ENCODE measurements at regions not wholly inside any gene's neighbourhood (a gene's known extent, or its start where the extent isn't known, plus 50 kb on each side); places are given as distances from the start of the nearest gene placed in this dataset.

GRCh38 chr4:27148211-27148895 is 287.7 kb downstream of the STIM2 start:
- no peaks in the 10 kb centered on the region for H3K36me3 ChIP-seq (ENCODE audit: control insufficient read depth, insufficient read depth, low read length)
- no peaks in the 10 kb centered on the region for H3K27me3 ChIP-seq (ENCODE audit: control insufficient read depth, insufficient read depth, low read length)
- no peaks in the 10 kb centered on the region for H3K4me1 ChIP-seq (ENCODE audit: control insufficient read depth, extremely low read depth, insufficient read depth, low read length)
- no peak overlapping the region for H3K4me3 ChIP-seq (replicated peaks in 1 of 4; ENCODE audit: control extremely low read depth in 1 of 4, insufficient read depth in 1 of 4, low read depth in 3 of 4, low read length in 4 of 4)
- no peaks in the 10 kb centered on the region for H3K9me3 ChIP-seq (ENCODE audit: control insufficient read depth, insufficient read depth, low read depth, low read length)
- H4K20me1 ChIP-seq (ENCODE audit: control insufficient read depth, extremely low read depth, insufficient read depth, low read length): no peaks in the 10 kb centered on the region
- no peak overlapping the region for H3K4me2 ChIP-seq (ENCODE audit: extremely low read depth, insufficient read depth, low read length)
- no peak overlapping the region for H2AFZ ChIP-seq (ENCODE audit: low read length)
- no peak overlapping the region for H3K27ac ChIP-seq (ENCODE audit: insufficient read depth, low read length)
- TF ChIP-seq, protein P1, sequence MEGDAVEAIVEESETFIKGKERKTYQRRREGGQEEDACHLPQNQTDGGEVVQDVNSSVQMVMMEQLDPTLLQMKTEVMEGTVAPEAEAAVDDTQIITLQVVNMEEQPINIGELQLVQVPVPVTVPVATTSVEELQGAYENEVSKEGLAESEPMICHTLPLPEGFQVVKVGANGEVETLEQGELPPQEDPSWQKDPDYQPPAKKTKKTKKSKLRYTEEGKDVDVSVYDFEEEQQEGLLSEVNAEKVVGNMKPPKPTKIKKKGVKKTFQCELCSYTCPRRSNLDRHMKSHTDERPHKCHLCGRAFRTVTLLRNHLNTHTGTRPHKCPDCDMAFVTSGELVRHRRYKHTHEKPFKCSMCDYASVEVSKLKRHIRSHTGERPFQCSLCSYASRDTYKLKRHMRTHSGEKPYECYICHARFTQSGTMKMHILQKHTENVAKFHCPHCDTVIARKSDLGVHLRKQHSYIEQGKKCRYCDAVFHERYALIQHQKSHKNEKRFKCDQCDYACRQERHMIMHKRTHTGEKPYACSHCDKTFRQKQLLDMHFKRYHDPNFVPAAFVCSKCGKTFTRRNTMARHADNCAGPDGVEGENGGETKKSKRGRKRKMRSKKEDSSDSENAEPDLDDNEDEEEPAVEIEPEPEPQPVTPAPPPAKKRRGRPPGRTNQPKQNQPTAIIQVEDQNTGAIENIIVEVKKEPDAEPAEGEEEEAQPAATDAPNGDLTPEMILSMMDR (conservative IDR thresholded peaks at IDR 0.05 in 1 of 2, IDR thresholded peaks at IDR 0.05 in 1 of 2; ENCODE audit: low read depth in 1 of 2, low read length in 2 of 2): no peak
- H3K9ac ChIP-seq (ENCODE audit: insufficient read depth, low read length): no peak overlapping the region
- DNase-seq (ENCODE audit: low read depth in 2 of 2): peak in 1 of 2 donors; percentile 23
- no peaks in the 10 kb centered on the region for H3K79me2 ChIP-seq (ENCODE audit: control insufficient read depth, insufficient read depth, low read length)

DNA sequence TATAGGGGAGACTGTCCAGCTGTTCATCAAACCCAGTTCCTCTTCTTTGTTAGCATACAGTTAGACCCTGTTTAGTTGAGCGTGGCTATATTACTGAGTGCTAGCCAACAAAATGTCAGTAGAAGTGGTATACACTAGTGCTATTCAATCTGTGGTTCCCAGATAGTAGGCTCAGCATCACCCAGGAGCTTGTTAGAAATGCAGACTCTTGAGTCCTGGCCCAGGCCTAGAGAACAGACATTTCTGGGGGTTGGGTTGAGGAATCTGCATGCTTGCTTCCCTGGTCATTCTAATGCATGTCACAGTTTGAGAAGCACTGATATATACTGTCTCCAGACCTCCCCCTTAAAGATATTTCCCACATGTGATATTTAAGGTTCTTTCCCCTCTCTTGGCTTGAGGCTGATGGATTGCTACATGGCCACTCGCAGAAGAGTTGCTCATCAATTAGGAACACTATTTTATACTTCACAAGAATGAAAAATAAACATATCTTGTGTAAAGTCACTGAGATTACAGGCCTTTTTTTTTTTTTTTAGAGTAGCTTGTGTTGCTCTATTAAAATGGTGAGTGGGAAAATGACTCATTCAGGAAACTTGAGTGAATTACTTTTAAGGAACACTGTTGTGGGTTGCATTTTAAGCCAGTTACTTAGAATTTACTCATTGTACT is 289.0 kb downstream of the STIM2 start:
- no peaks in the 10 kb centered on the region for H3K36me3 ChIP-seq (ENCODE audit: control insufficient read depth, insufficient read depth, low read length)
- no peak overlapping the region for H3K27ac ChIP-seq (ENCODE audit: insufficient read depth, low read length)
- no peak overlapping the region for H2AFZ ChIP-seq (ENCODE audit: low read length)
- no peaks in the 10 kb centered on the region for H3K9me3 ChIP-seq (ENCODE audit: control insufficient read depth, insufficient read depth, low read depth, low read length)
- H3K4me2 ChIP-seq (ENCODE audit: extremely low read depth, insufficient read depth, low read length): no peak overlapping the region
- H3K27me3 ChIP-seq (ENCODE audit: control insufficient read depth, insufficient read depth, low read length): no peaks in the 10 kb centered on the region
- peak; percentile 7 to 80 for DNase-seq (ENCODE audit: low read depth in 2 of 2)
- H3K9ac ChIP-seq (ENCODE audit: insufficient read depth, low read length): no peak overlapping the region
- H4K20me1 ChIP-seq (ENCODE audit: control insufficient read depth, extremely low read depth, insufficient read depth, low read length): no peaks in the 10 kb centered on the region
- H3K4me1 ChIP-seq (ENCODE audit: control insufficient read depth, extremely low read depth, insufficient read depth, low read length): no peaks in the 10 kb centered on the region
- TF ChIP-seq, protein P1 (conservative IDR thresholded peaks at IDR 0.05 in 1 of 2, IDR thresholded peaks at IDR 0.05 in 1 of 2; ENCODE audit: low read depth in 1 of 2, low read length in 2 of 2): no peak
- no peak for TF ChIP-seq EZH2 (IDR thresholded peaks at IDR 0.05; ENCODE audit: low read length, missing control alignments)
- no peaks in the 10 kb centered on the region for H3K79me2 ChIP-seq (ENCODE audit: control insufficient read depth, insufficient read depth, low read length)
- no peak overlapping the region for H3K4me3 ChIP-seq (replicated peaks in 1 of 4; ENCODE audit: control extremely low read depth in 1 of 4, insufficient read depth in 1 of 4, low read depth in 3 of 4, low read length in 4 of 4)

GRCh38 chr4:27152703-27153102 is 292.1 kb downstream of the STIM2 start:
- no peaks in the 10 kb centered on the region for H3K9me3 ChIP-seq (ENCODE audit: control insufficient read depth, insufficient read depth, low read depth, low read length)
- no peaks in the 10 kb centered on the region for H3K27me3 ChIP-seq (ENCODE audit: control insufficient read depth, insufficient read depth, low read length)
- no peak overlapping the region for H3K4me2 ChIP-seq (ENCODE audit: extremely low read depth, insufficient read depth, low read length)
- H3K4me3 ChIP-seq (replicated peaks in 1 of 4; ENCODE audit: control extremely low read depth in 1 of 4, insufficient read depth in 1 of 4, low read depth in 3 of 4, low read length in 4 of 4): no peak overlapping the region
- no peaks in the 10 kb centered on the region for H4K20me1 ChIP-seq (ENCODE audit: control insufficient read depth, extremely low read depth, insufficient read depth, low read length)
- no peak overlapping the region for H3K27ac ChIP-seq (ENCODE audit: insufficient read depth, low read length)
- TF ChIP-seq, protein P1 (conservative IDR thresholded peaks at IDR 0.05 in 1 of 2, IDR thresholded peaks at IDR 0.05 in 1 of 2; ENCODE audit: low read depth in 1 of 2, low read length in 2 of 2): no peak
- no peak for TF ChIP-seq EZH2 (IDR thresholded peaks at IDR 0.05; ENCODE audit: low read length, missing control alignments)
- no peak for DNase-seq (ENCODE audit: low read depth in 2 of 2)
- no peaks in the 10 kb centered on the region for H3K36me3 ChIP-seq (ENCODE audit: control insufficient read depth, insufficient read depth, low read length)
- H3K9ac ChIP-seq (ENCODE audit: insufficient read depth, low read length): no peak overlapping the region
- H3K4me1 ChIP-seq (ENCODE audit: control insufficient read depth, extremely low read depth, insufficient read depth, low read length): no peaks in the 10 kb centered on the region
- no peaks in the 10 kb centered on the region for H3K79me2 ChIP-seq (ENCODE audit: control insufficient read depth, insufficient read depth, low read length)
- H2AFZ ChIP-seq (ENCODE audit: low read length): no peak overlapping the region

Data from fibroblast of lung (primary cell).